PC-3 (cell line): ENCODE measurements at regions not wholly inside any gene's neighbourhood (a gene's known extent, or its start where the extent isn't known, plus 50 kb on each side); places are given as distances from the start of the nearest gene placed in this dataset.
"Not testable (repeated sequence)": the region's sequence is repeated elsewhere in the genome, so short reads cannot be mapped to it uniquely, and the experiment has no call there.

Experiments
- CTCF ChIP-seq: fragments of 300-600 bp; sonication (generic); conservative IDR thresholded peaks from 2 replicates; pipeline ENCODE4 v1.5.1; 2017; ENCODE audit warnings: antibody characterized with exemption, low read depth, mild to moderate bottlenecking, low read length
- EZH2 ChIP-seq: fragments of 300-600 bp; sonication (generic); IDR thresholded peaks from one replicate; pipeline ENCODE4 v1.6.1; 2017; ENCODE audit warnings: antibody characterized with exemption, mild to moderate bottlenecking, low read length; ENCODE audit not compliant: unreplicated experiment
- EZH2phosphoT487 ChIP-seq: fragments of 300-600 bp; sonication (generic); IDR thresholded peaks from 2 replicates; pipeline ENCODE4 v1.6.1; 2018; ENCODE audit warnings: mild to moderate bottlenecking, antibody characterized with exemption, low read length, borderline replicate concordance

GRCh38 chr21:8377093-8377841 lies 2144.1 kb upstream of the TPTE start:
- not testable (repeated sequence) for TF ChIP-seq CTCF, EZH2phosphoT487, EZH2
